SK-N-SH (cell line): ENCODE measurements at regions not wholly inside any gene's neighbourhood (a gene's known extent, or its start where the extent isn't known, plus 50 kb on each side); places are given as distances from the start of the nearest gene placed in this dataset.

Experiments
- CTCF ChIA-PET: fragments of 300-600, 350-600 bp; formaldehyde crosslinking; extraction: SDS; loops from one replicate; lab custom pipeline; 2021; lab: Yijun Ruan, JAX
- POLR2A ChIA-PET: fragments of 350-600 bp; sonication (Branson Sonifier 250); formaldehyde crosslinking; extraction: SDS; loops from one replicate; lab custom pipeline; 2020; ENCODE audit warnings: antibody characterized with exemption, inconsistent platforms; lab: Yijun Ruan, JAX
- DNase-seq: peaks from one replicate; pipeline ENCODE4 v3.0.0; 2012
- H2AFZ ChIP-seq: fragments of 200-600 bp; sonication (generic); 2 replicates; pipeline ENCODE4 v1.8.1; 2016; ENCODE audit warnings: antibody characterized with exemption, mild to moderate bottlenecking, low read depth
- H3F3A ChIP-seq: fragments of 200-600 bp; sonication (generic); replicated peaks from 2 replicates; pipeline ENCODE3; 2016; ENCODE audit warnings: antibody characterized with exemption, mild to moderate bottlenecking; ENCODE audit not compliant: insufficient read depth
- H3K27ac ChIP-seq, 2 experiments: fragments of 200-500 bp in 1 of 2; fragments of 200-600 bp in 1 of 2; sonication (Bioruptor generic) in 1 of 2; sonication (generic), shearing (Covaris generic) in 1 of 2; 2 replicates each; pipeline versions ENCODE4 v1.5.1 to v1.6.1; 2014 to 2016; ENCODE audit warnings: low read depth in 2 of 2, inconsistent platforms in 1 of 2, low read length in 1 of 2, mild to moderate bottlenecking in 1 of 2, mixed read lengths in 1 of 2
- H3K27me3 ChIP-seq: fragments of 200-600 bp; sonication (generic), shearing (Covaris generic); 2 replicates; pipeline ENCODE4 v1.6.1; 2016; ENCODE audit warnings: mixed run types; ENCODE audit not compliant: insufficient read depth
- H3K36me3 ChIP-seq, 2 experiments: fragments of 200-500 bp in 1 of 2; fragments of 200-600 bp in 1 of 2; sonication (Bioruptor generic) in 1 of 2; sonication (generic) in 1 of 2; replicated peaks in 1 of 2; 2 replicates each; pipeline versions ENCODE3 to v1.5.1; 2014 to 2016; ENCODE audit warnings: low read length in 1 of 2, mild to moderate bottlenecking in 1 of 2; ENCODE audit not compliant: insufficient read depth in 2 of 2, control insufficient read depth in 1 of 2
- H3K4me1 ChIP-seq, 2 experiments: fragments of 200-500 bp in 1 of 2; fragments of 200-600 bp in 1 of 2; sonication (Bioruptor generic) in 1 of 2; sonication (generic), shearing (Covaris generic) in 1 of 2; 2 replicates each; pipeline versions ENCODE4 v1.5.1 to v1.6.1; 2014 to 2016; ENCODE audit warnings: low read depth in 1 of 2, low read length in 1 of 2, mixed run types in 1 of 2; ENCODE audit not compliant: insufficient read depth in 2 of 2, control insufficient read depth in 1 of 2
- H3K4me2 ChIP-seq: fragments of 200-600 bp; sonication (generic), shearing (Covaris generic); 2 replicates; pipeline ENCODE4 v1.6.1; 2017; ENCODE audit warnings: mixed run types
- H3K4me3 ChIP-seq, 2 experiments: fragments of 200-500 bp in 1 of 2; fragments of 200-600 bp in 1 of 2; sonication (Bioruptor generic) in 1 of 2; sonication (generic), shearing (Covaris generic) in 1 of 2; 2 replicates each; pipeline versions ENCODE4 v1.5.1 to v1.8.1; 2014 to 2016; ENCODE audit warnings: low read depth in 2 of 2, inconsistent platforms in 1 of 2, low read length in 1 of 2, mild to moderate bottlenecking in 1 of 2, mixed read lengths in 1 of 2, moderate library complexity in 1 of 2
- H3K79me2 ChIP-seq: fragments of 200-600 bp; sonication (generic); 2 replicates; pipeline ENCODE4 v1.8.1; 2017; ENCODE audit warnings: mild to moderate bottlenecking; ENCODE audit not compliant: insufficient read depth
- H3K9ac ChIP-seq: fragments of 200-600 bp; sonication (generic); 2 replicates; pipeline ENCODE4 v1.6.1; 2017; ENCODE audit warnings: mixed run types
- H3K9me2 ChIP-seq: fragments of 200-600 bp; sonication (generic); 2 replicates; pipeline ENCODE4 v1.6.1; 2017; ENCODE audit warnings: mixed run types
- H3K9me3 ChIP-seq: fragments of 200-600 bp; sonication (generic); 2 replicates; pipeline ENCODE4 v1.6.1; 2017; ENCODE audit warnings: mixed run types, mild to moderate bottlenecking, moderate library complexity
- H4K20me1 ChIP-seq: fragments of 200-600 bp; sonication (generic); 2 replicates; pipeline ENCODE4 v1.6.1; 2017; ENCODE audit warnings: mild to moderate bottlenecking, mixed run types; ENCODE audit not compliant: insufficient read depth
- CHD2 ChIP-seq: fragments of 150-350 bp; IDR thresholded peaks from 2 replicates; pipeline ENCODE4 v1.6.1; 2018; ENCODE audit warnings: low read length; ENCODE audit not compliant: partially characterized antibody
- CTCF ChIP-seq: fragments of 200-600 bp; sonication (generic); IDR thresholded peaks from 2 replicates; pipeline ENCODE4 v1.6.1; 2017; ENCODE audit warnings: antibody characterized with exemption, mild to moderate bottlenecking, moderate library complexity
- ELF1 ChIP-seq: IDR thresholded peaks from 2 replicates; pipeline ENCODE4 v1.4.0; 2012
- FOSL2 ChIP-seq: IDR thresholded peaks from 2 replicates; pipeline ENCODE4 v1.4.0; 2012; ENCODE audit warnings: low read depth, mild to moderate bottlenecking, moderate library complexity, borderline replicate concordance
- FOXJ3 ChIP-seq: sonication (generic); formaldehyde crosslinking; IDR thresholded peaks from 2 replicates; pipeline ENCODE4 v1.5.1; 2020; ENCODE audit warnings: mild to moderate bottlenecking, missing genetic modification reagents
- GABPA ChIP-seq: IDR thresholded peaks from 2 replicates; pipeline ENCODE4 v1.4.0; 2012; ENCODE audit warnings: low read depth, mild to moderate bottlenecking
- JUND ChIP-seq: IDR thresholded peaks from 2 replicates; pipeline ENCODE4 v1.4.0; 2012
- NFIC ChIP-seq: IDR thresholded peaks from 2 replicates; pipeline ENCODE4 v1.4.0; 2012; ENCODE audit warnings: borderline replicate concordance
- NRF1 ChIP-seq: IDR thresholded peaks from 2 replicates; pipeline ENCODE4 v1.6.1; 2012; ENCODE audit warnings: low read depth, mild to moderate bottlenecking, low read length
- POLR2AphosphoS5 ChIP-seq: IDR thresholded peaks from 2 replicates; pipeline ENCODE4 v1.6.1; 2012; ENCODE audit warnings: low read depth, low read length
- RAD21 ChIP-seq: IDR thresholded peaks from 2 replicates; pipeline ENCODE4 v1.6.1; 2012; ENCODE audit warnings: mild to moderate bottlenecking, low read length
- REST ChIP-seq: IDR thresholded peaks from 2 replicates; pipeline ENCODE4 v1.6.1; 2012; ENCODE audit warnings: mild to moderate bottlenecking, low read depth, low read length, moderate library complexity
- RFX5 ChIP-seq: IDR thresholded peaks from 2 replicates; pipeline ENCODE4 v1.6.1; 2012; ENCODE audit warnings: mild to moderate bottlenecking, improper control_type of control experiment, low read length
- RXRA ChIP-seq: IDR thresholded peaks from 2 replicates; pipeline ENCODE4 v1.4.0; 2012; ENCODE audit warnings: low read depth, mild to moderate bottlenecking, borderline replicate concordance
- SMC3 ChIP-seq: IDR thresholded peaks from 2 replicates; pipeline ENCODE4 v1.6.1; 2012; ENCODE audit warnings: low read depth, low read length, improper control_type of control experiment
- TEAD4 ChIP-seq: IDR thresholded peaks from 2 replicates; pipeline ENCODE4 v1.4.0; 2012; ENCODE audit warnings: mild to moderate bottlenecking, borderline replicate concordance; ENCODE audit not compliant: insufficient read depth
- USF2 ChIP-seq: fragments of 150-350 bp; IDR thresholded peaks from 2 replicates; pipeline ENCODE4 v1.6.1; 2017; ENCODE audit warnings: antibody characterized with exemption, low read length, low read depth, borderline replicate concordance
- ZBTB33 ChIP-seq: IDR thresholded peaks from 2 replicates; pipeline ENCODE4 v1.4.0; 2012; ENCODE audit warnings: low read depth, borderline replicate concordance
- WGBS: methylation state at CpG from one replicate; pipeline ENCODE4 v1.1.6; 2017; ENCODE audit warnings: low lambda C conversion rate; 5-methylcytosine and 5-hydroxymethylcytosine counted together

GRCh38 chr3:124351430-124352148, 359.7 kb upstream of the ROPN1 start:
- Histone ChIP-seq H3F3A (no peaks in the 10 kb centered on the region), H3K27me3 (no peaks in the 10 kb centered on the region), H3K4me3 (no peak overlapping the region), H3K9me2 (no peaks in the 10 kb centered on the region), H3K27ac (peak overlapping the region in 1 of 2 experiments; percentile 67; a peak in 2 of 4 replicates), H3K9me3 (no peaks in the 10 kb centered on the region), H4K20me1 (no peaks in the 10 kb centered on the region), H3K4me1 (peaks cover 0 to 10% of the 10 kb centered on the region in 2 experiments; a peak in 2 of 4 replicates), H3K36me3 (peaks cover 0 to 3% of the 10 kb centered on the region in 2 experiments), H2AFZ (no peak overlapping the region), H3K79me2 (no peaks in the 10 kb centered on the region), H3K9ac (no peak overlapping the region), H3K4me2 (no peak overlapping the region)
- no peak for TF ChIP-seq JUND
- TF ChIP-seq NRF1: 0 out of 2 replicates have a peak, but pooled peaks have one; percentile 4
- TF ChIP-seq CTCF: peak; percentile 77
- TF ChIP-seq RAD21: peak; percentile 93
- no peak for TF ChIP-seq CHD2
- peak; percentile 87 for TF ChIP-seq SMC3
- TF ChIP-seq FOXJ3 (CRISPR knock-in tag): no peak
- ChIA-PET CTCF (interaction anchor here (0.7 to 10.2 kb wide), 46 partner anchors 9 to 335 kb away, joined by 3 to 165 read pairs (median 4); partner anchors contain the start of gene KALRN), POLR2A (no interaction called here)
- WGBS: 59% methylated on average over 4 of the region's 4 CpGs
- DNase-seq: peak; percentile 62

GRCh38 chr3:124352149-124352539, 360.2 kb upstream of the ROPN1 start:
- no peaks in the 10 kb centered on the region for H3K27me3 ChIP-seq
- H2AFZ ChIP-seq: no peak overlapping the region
- no peaks in the 10 kb centered on the region for H3F3A ChIP-seq
- H4K20me1 ChIP-seq: no peaks in the 10 kb centered on the region
- no peak overlapping the region for H3K4me2 ChIP-seq
- peaks cover 0 to 10% of the 10 kb centered on the region in 2 experiments; a peak in 2 of 4 replicates for H3K4me1 ChIP-seq
- H3K79me2 ChIP-seq: no peaks in the 10 kb centered on the region
- CTCF ChIA-PET: interaction anchor here (0.8 to 10.2 kb wide), 35 partner anchors 9 to 335 kb away, joined by 3 to 165 read pairs (median 4); partner anchors contain the start of gene KALRN
- H3K4me3 ChIP-seq: no peak overlapping the region
- peaks cover 0 to 3% of the 10 kb centered on the region in 2 experiments for H3K36me3 ChIP-seq
- peak overlapping the region in 1 of 2 experiments; percentile 67; a peak in 2 of 4 replicates for H3K27ac ChIP-seq
- no peaks in the 10 kb centered on the region for H3K9me2 ChIP-seq
- POLR2A ChIA-PET: no interaction called here
- H3K9me3 ChIP-seq: no peaks in the 10 kb centered on the region
- WGBS: 93% methylated on average over 3 of the region's 3 CpGs
- no peak overlapping the region for H3K9ac ChIP-seq
- no peak for DNase-seq
- TF ChIP-seq ELF1: no peak
- no peak for TF ChIP-seq REST
- no peak for TF ChIP-seq SMC3
- TF ChIP-seq JUND: no peak
- TF ChIP-seq POLR2AphosphoS5: no peak
- no peak for TF ChIP-seq USF2
- no peak for TF ChIP-seq GABPA
- TF ChIP-seq RFX5: no peak
- TF ChIP-seq NFIC: no peak
- no peak for TF ChIP-seq FOSL2
- no peak for TF ChIP-seq ZBTB33
- TF ChIP-seq TEAD4: no peak
- no peak for TF ChIP-seq CHD2
- TF ChIP-seq RXRA: no peak
